HT1080 (cell line): ENCODE measurements at regions not wholly inside any gene's neighbourhood (a gene's known extent, or its start where the extent isn't known, plus 50 kb on each side); places are given as distances from the start of the nearest gene placed in this dataset.

ENCODE experiments used
- DNase-seq: peaks from one replicate; pipeline ENCODE4 v3.0.0-alpha.2; 2015; ENCODE audit warnings: low read depth

GRCh38 chr11:15484398-15484797 lies 369.7 kb downstream of the INSC start:
- DNase-seq = no peak

GRCh38 chr11:15485432-15485831 lies 370.7 kb downstream of the INSC start:
- no peak for DNase-seq

GRCh38 chr11:15489281-15489680 lies 374.6 kb downstream of the INSC start:
- DNase-seq = no peak

GRCh38 chr11:15490535-15490934 lies 375.8 kb downstream of the INSC start:
- DNase-seq = no peak

GRCh38 chr11:15493066-15493465 lies 378.3 kb downstream of the INSC start:
- peak; percentile 83 for DNase-seq

GRCh38 chr11:15493921-15494620 lies 379.3 kb downstream of the INSC start:
- DNase-seq = peak; percentile 46

GRCh38 chr11:15494740-15495139 lies 380.0 kb downstream of the INSC start:
- DNase-seq = no peak

GRCh38 chr11:15495462-15495861 lies 380.7 kb downstream of the INSC start:
- DNase-seq = no peak

- DNase-seq = no peak
Measured at GRCh38 chr11:15497366-15497765, 382.6 kb downstream of the INSC start.

GRCh38 chr11:15499674-15500073 lies 385.0 kb downstream of the INSC start:
- no peak for DNase-seq

- no peak for DNase-seq
Measured at GRCh38 chr11:15500643-15501042, 385.9 kb downstream of the INSC start.

GRCh38 chr11:15501566-15501965 lies 386.8 kb downstream of the INSC start:
- no peak for DNase-seq

- DNase-seq = no peak
Measured at GRCh38 chr11:15505155-15505554, 390.4 kb downstream of the INSC start.

- no peak for DNase-seq
Measured at GRCh38 chr11:15507592-15507991, 392.9 kb downstream of the INSC start.

- no peak for DNase-seq
Measured at GRCh38 chr11:15509082-15509481, 394.4 kb downstream of the INSC start.

- DNase-seq = no peak
Measured at GRCh38 chr11:15519124-15519791, 404.5 kb downstream of the INSC start.

- no peak for DNase-seq
Measured at GRCh38 chr11:15519911-15520310, 405.2 kb downstream of the INSC start.

- no peak for DNase-seq
Measured at GRCh38 chr11:15523543-15523942, 408.8 kb downstream of the INSC start.

GRCh38 chr11:15525582-15525981 lies 410.9 kb downstream of the INSC start:
- no peak for DNase-seq

GRCh38 chr11:15526032-15526431 lies 411.3 kb downstream of the INSC start:
- DNase-seq = no peak

- DNase-seq = no peak
Measured at GRCh38 chr11:15526859-15527450, 412.2 kb downstream of the INSC start.

- no peak for DNase-seq
Measured at GRCh38 chr11:15532432-15532831, 417.7 kb downstream of the INSC start.

GRCh38 chr11:15534266-15534665 lies 419.5 kb downstream of the INSC start:
- DNase-seq = no peak
